RKO (cell line): ENCODE measurements at regions not wholly inside any gene's neighbourhood (a gene's known extent, or its start where the extent isn't known, plus 50 kb on each side); places are given as distances from the start of the nearest gene placed in this dataset.
"Not testable (repeated sequence)": the region's sequence is repeated elsewhere in the genome, so short reads cannot be mapped to it uniquely, and the experiment has no call there.

Source experiments
- DNase-seq: peaks from one replicate; pipeline ENCODE4 v3.0.0-alpha.2; 2016; ENCODE audit warnings: low spot score

GRCh38 chr7:86366946-86367345, 276.8 kb upstream of the GRM3 start:
- no peak for DNase-seq

- not testable (repeated sequence) for DNase-seq
These were observed 303.3 kb upstream of the GRM3 start for GRCh38 chr7:86340407-86340806.

GRCh38 chr7:86339051-86339450, 304.7 kb upstream of the GRM3 start:
- DNase-seq: no peak

GRCh38 chr7:86328801-86329433, 314.8 kb upstream of the GRM3 start:
- no peak for DNase-seq

- no peak for DNase-seq
These were observed 316.9 kb upstream of the GRM3 start for GRCh38 chr7:86326847-86327246.

- DNase-seq: no peak
These were observed 322.8 kb upstream of the GRM3 start for GRCh38 chr7:86320889-86321288.

- DNase-seq: no peak
These were observed 323.4 kb upstream of the GRM3 start for GRCh38 chr7:86320341-86320740.

- DNase-seq: no peak
These were observed 329.9 kb upstream of the GRM3 start for GRCh38 chr7:86313842-86314241.

- DNase-seq: no peak
These were observed 342.4 kb upstream of the GRM3 start for GRCh38 chr7:86301301-86301700.

- DNase-seq: no peak
These were observed 348.2 kb upstream of the GRM3 start for GRCh38 chr7:86295526-86295925.

- no peak for DNase-seq
These were observed 361.6 kb upstream of the GRM3 start for GRCh38 chr7:86282014-86282682.

- DNase-seq: no peak
These were observed 363.6 kb upstream of the GRM3 start for GRCh38 chr7:86280150-86280549.

GRCh38 chr7:86262781-86263180, 380.9 kb upstream of the GRM3 start:
- DNase-seq: no peak

- no peak for DNase-seq
These were observed 385.8 kb upstream of the GRM3 start for GRCh38 chr7:86257894-86258293.

GRCh38 chr7:86252406-86252805, 391.3 kb upstream of the GRM3 start:
- no peak for DNase-seq

GRCh38 chr7:86248977-86249376, 394.7 kb upstream of the GRM3 start:
- DNase-seq: no peak

GRCh38 chr7:86243171-86243570, 400.5 kb upstream of the GRM3 start:
- DNase-seq: no peak

GRCh38 chr7:86226191-86226590, 417.5 kb upstream of the GRM3 start:
- DNase-seq: no peak

- DNase-seq: no peak
These were observed 420.9 kb upstream of the GRM3 start for GRCh38 chr7:86222806-86223205.

- no peak for DNase-seq
These were observed 429.0 kb upstream of the GRM3 start for GRCh38 chr7:86214734-86215133.

- no peak for DNase-seq
These were observed 430.7 kb upstream of the GRM3 start for GRCh38 chr7:86212976-86213375.

GRCh38 chr7:86209036-86209435, 434.7 kb upstream of the GRM3 start:
- no peak for DNase-seq

GRCh38 chr7:86207740-86208139, 436.0 kb upstream of the GRM3 start:
- DNase-seq: no peak

- no peak for DNase-seq
These were observed 440.9 kb upstream of the GRM3 start for GRCh38 chr7:86202833-86203232.
